ENCODE measurements at regions not wholly inside any gene's neighbourhood (a gene's known extent, or its start where the extent isn't known, plus 50 kb on each side); places are given as distances from the start of the nearest gene placed in this dataset.

GRCh38 chr20:48558906-48559305, 268.9 kb downstream of the PREX1 start:
- TF ChIP-seq CTCF (IDR thresholded peaks at IDR 0.05; ENCODE audit: insufficient read depth, low read length) (no peak), SPI1 (IDR thresholded peaks at IDR 0.05; ENCODE audit: borderline replicate concordance, low read depth) (no peak), POLR2AphosphoS5 (IDR thresholded peaks at IDR 0.05; ENCODE audit: low read depth) (no peak)
